Left renal cortex interstitium (tissue), 4 donors: ENCODE measurements at regions not wholly inside any gene's neighbourhood (a gene's known extent, or its start where the extent isn't known, plus 50 kb on each side); places are given as distances from the start of the nearest gene placed in this dataset.
A peak's percentile ranks its signal among the peaks of the same experiment; 100 is the strongest.
"Not testable (repeated sequence)": the region's sequence is repeated elsewhere in the genome, so short reads cannot be mapped to it uniquely, and the experiment has no call there.

Source experiments
- DNase-seq, 4 donors: peaks; one replicate each; pipeline ENCODE4 v3.0.0-alpha.2; 2013; ENCODE audit warnings: low read depth in 4 of 4, low spot score in 2 of 4, missing footprints in 1 of 4

DNA sequence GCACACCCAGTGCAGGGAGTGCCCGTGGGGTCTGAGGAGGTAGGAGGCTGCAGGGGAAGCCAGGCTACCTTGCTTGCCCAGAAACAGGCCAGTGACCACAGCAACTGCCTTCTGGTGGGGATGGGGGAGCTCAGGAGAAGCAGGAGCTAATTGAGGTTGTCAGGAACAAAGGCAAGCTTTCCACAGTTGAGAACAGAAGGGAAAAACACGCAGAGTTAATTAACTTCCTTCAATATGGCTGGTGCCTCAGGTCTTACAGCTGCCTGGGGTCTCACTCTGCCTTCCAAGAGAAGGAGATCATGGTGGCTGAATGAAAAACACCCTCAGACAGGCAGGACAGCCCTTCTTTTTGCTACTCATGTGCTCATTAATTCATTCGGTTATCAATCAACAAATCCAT lies 127.9 kb upstream of the SYT13 start:
- no peak for DNase-seq

DNA sequence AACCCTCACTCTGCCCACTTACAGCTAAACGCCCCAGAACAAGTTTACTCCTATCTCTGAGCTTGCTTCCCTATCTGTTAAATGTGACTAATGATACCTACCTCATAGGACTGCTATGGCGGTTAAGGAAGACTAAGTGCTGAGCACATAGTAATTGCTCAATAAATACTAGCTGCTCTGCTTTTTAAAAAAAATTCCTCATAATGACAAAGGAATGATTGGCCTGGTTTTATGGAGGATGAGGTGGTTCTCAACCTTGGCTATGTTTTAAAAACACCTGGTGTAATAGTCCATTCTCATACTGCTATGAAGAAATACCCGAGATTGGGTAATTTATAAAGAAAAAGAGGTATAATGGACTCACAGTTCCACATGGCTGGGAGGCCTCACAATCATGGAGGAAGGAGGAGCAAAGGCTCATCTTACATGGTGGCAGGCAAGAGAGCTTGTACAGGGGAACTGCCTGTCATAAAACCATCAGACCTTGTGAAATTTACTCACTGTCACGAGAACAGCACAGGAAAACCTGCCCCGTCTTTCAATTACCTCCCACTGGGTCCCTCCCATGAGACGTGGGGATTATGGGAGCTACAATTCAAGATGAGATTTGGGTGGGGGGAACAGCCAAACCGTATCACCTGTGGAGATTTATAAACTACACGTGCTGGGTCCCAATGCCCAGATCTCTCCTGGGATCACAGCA lies 127.2 kb upstream of the SYT13 start:
- peak in 1 of 4 donors; percentile 32 for DNase-seq

DNA sequence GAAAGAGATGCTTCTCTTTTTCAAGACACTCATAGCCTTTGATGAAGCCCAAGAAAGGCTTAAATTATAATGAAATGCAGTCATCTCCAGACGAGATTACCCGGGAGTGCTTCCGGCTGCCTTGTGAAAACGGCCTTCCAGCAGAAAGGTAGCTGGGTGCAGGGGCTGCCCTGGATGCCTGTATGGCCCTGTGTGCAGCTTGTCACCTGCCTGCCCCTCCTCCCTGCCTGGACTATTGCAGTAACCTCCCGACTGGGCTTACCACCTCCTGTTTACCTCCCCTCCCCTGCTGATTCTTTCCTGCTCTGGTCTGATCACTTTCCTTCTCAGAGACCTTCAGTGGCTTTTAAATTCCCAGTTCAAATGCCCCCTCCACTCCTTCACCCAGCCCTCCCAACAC lies 126.4 kb upstream of the SYT13 start:
- DNase-seq, result no peak

DNA sequence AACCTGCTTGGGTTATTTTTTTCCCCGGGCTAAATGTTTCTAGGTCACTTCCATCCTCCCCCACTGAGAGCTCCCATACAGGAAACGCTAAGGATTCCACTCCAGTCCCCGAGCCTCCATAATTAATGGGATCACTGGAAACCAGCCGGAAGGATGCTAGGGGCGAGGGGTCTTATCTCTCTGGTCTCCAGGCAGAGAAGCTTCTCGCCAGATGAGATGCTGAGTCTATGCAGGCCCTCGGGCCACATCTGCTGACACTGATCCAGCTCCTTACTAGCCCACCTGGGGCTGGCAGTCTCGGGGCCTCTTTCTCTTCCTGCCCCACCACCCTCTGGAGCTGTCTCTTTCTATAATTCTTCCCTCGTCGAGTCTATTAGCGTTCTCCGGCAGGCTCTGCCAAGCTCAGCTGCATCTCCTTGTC lies 125.9 kb upstream of the SYT13 start:
- DNase-seq, result peak in 1 of 4 donors; percentile 25

DNA sequence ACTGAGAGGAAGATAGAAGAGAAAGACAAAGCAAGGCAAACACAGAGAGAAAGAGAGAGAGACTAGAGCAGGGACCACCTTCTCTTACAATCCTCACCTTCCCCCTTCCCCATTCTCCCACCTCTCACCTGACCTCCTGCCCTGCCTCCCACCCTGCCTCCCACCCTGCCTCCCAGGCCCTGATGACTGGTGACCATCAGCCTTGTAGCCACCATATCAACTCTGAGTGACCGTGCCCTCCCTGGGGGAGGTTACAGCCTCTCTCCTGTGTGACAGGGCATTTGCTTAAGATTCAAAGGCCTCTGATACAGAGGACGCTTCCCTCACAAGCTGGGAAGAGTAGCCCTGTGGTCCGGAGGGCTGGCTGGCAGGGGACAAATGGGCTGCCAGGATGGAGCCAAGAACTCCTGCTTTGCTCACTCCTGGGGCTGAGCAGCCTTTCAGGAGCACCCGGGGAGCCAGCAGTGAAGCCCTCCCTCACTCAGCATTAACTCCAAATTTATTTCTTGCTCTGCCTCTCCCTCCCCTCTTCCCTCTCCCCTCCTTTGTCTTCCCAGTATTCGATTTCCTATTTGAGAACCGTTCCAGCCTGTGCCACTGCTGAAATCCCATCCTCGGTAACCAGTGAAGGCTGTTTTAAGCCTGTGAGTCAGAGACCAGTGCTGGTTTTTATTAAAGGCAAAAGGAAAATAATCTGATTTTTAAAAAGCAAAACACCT lies 125.2 kb upstream of the SYT13 start:
- DNase-seq, result peak in 1 of 4 donors; percentile 16

- no peak for DNase-seq
Observed at GRCh38 chr11:45410391-45411227, 124.5 kb upstream of the SYT13 start.

DNA sequence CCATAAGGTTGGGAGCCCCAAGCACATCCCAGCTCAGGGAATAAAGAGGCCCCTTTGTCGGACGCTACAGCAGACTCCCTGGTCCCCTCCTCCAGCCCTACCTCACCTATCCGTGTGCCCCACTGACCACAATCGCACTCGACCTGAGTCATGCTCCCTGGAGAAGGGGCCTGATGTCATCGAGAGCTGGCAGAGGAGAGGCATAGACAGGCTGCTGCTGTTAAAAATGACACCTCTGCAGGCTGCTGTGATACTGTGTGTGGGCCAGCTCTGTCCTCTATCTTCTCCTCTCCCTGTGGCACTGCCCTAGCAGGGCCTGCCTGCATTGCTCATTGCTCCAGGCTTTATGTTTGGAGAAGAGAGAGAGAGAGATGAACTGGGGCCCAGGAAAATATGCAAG lies 123.4 kb upstream of the SYT13 start:
- no peak for DNase-seq

GRCh38 chr11:45407226-45407625 lies 121.1 kb upstream of the SYT13 start:
- no peak for DNase-seq

DNA sequence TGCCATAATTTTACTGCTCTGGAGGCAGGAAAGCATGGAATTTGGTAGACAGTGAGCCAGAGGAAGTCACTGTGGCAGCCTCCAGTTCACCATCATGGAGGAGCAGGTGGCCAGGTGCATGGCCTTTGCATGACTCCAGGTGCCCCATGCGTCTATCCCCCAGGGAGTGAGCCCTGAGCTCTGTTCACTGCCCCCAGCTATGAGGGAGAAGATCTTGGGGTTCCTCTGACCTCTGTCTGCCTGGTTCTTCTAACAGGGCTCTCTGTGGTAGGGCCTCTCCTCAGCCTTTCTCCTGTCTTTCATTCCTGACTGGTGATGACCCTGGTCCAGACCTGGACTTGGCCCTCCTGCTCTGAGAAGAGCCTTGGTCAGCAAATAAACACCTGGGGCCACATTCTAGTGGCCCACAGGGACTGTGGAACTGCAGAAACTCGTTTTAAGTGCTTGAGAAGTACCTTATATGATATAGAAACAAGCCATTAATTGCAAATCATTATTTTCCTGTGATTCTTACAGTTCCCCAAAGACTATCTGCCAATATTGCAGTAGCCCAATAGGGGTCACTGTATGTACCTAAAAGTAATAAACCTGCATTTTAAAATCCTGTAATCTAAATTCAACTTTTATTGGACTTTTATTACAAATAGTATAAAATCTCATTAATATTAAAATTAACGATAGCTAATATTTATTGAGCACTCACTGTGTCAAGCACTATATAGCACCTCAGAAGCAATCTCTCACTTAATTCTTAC lies 120.0 kb upstream of the SYT13 start:
- DNase-seq, result no peak

GRCh38 chr11:45403521-45403920 lies 117.4 kb upstream of the SYT13 start:
- not testable (repeated sequence) for DNase-seq

GRCh38 chr11:45402049-45402630 lies 116.0 kb upstream of the SYT13 start:
- no peak for DNase-seq

GRCh38 chr11:45400591-45400990 lies 114.5 kb upstream of the SYT13 start:
- DNase-seq, result no peak

DNA sequence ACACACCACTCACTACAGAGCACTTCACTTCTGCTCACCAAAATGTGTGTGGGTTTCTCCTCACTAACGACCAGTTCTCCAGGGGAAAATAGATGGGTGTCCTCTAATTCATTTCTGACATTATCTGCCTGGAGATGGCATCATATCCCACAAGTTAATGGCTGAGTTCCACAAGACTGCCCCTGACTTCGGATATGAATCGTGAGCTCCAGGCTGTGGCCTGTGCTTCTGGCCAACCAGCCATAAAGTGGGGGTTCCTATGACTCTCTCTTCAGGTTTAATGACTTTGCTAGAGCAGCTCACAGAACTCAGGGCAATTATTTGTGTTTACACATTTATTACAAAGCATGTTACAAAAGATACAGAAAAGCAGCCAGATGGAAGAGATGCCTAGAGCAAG lies 113.0 kb upstream of the SYT13 start:
- DNase-seq, result no peak

DNA sequence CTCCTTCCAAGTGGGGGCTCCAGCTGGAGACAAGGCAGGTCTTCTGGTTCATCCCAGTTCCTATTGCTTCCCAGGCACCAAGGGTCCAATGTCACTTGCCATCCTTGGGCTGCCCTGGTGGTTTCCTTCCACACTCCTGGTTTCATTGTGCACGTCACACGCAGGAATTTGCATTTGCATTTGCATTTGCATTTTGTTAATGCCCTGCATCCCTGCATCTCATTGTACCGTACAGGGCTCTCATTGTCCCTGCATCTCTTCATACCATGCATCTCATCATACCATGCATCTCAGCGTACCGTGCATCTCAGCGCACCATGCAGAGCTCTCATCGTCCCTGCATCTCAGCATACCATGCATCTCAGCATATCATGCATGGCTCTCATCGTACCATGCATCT lies 112.2 kb upstream of the SYT13 start:
- no peak for DNase-seq

- DNase-seq, result no peak
Observed at GRCh38 chr11:45396394-45396793, 110.3 kb upstream of the SYT13 start.

DNA sequence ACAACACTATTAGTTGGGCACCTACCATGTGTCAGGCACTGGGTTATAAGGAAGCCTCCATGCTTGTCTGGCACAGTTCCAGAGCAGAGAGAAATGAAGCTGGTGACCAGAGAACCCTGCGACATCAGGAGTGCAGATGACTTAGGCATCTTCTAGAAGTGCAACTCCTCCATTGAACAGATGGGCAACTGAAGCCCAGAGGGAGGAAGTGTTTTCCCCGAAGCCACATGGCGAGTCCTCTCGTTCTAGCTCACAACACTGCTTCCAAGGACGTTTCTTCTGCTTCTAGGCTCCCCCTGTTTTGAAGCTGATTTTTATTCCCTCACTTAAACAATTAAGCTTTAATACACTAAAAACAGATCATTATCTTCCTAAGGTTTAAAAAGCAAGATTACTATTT lies 109.8 kb upstream of the SYT13 start:
- no peak for DNase-seq

DNA sequence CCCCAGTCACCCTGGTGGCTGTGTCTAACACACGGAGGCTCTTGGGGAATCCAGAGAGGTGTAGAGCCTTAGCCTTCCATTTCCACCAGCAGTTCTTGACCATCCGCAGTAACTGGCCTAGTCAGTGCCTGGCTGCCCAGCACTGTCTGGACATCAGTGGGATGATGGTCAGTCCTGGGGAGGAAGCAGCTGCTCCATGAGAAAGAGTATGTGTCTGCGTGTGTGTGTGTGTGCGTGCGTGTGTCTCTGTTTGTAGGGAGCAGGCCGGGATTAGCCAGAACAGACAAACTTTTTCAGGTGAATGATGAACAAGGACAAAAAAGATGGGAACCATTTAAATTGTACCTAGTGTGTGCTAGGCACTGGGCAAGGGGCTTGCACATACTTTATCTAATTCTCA lies 109.3 kb upstream of the SYT13 start:
- DNase-seq, result no peak

DNA sequence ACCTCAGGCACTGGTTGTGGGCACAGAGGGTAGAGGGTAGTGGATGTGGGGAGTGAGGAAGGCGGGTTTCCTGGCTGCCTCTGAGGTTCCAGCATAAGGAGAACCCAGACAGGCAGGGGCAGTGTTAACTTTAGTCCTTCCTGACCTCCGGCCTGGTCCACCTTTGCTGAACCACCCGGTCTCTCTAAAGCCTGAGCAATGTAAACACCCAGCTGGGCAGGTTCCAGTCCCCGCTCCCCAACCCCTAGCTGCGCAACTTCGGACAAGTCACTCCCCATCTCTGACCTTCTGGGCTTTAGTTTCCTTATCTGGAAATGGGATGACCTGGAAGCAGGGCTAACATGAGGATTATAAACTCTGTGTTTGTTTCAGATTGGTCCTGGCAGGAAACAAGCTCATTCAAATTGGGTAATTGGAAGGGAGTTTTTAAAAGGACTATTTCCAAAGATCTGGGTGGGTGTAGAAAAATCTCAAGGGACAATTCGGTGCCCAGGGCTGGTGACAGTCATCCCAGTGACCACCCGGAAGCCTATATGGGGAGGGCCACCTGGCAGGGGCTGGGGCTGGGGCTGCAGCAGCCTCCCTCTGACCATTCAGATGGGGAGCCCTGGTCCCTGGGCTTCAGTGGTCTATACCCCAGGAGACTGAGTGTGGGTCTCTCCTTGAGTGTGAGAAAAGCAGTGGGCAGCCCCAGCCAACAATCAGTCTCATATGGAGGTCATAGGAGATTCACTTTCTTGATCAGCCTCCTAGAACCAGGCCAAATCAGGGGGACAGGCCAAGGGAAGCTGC lies 108.3 kb upstream of the SYT13 start:
- no peak for DNase-seq

- no peak for DNase-seq
Observed at GRCh38 chr11:45393826-45394225, 107.7 kb upstream of the SYT13 start.

DNA sequence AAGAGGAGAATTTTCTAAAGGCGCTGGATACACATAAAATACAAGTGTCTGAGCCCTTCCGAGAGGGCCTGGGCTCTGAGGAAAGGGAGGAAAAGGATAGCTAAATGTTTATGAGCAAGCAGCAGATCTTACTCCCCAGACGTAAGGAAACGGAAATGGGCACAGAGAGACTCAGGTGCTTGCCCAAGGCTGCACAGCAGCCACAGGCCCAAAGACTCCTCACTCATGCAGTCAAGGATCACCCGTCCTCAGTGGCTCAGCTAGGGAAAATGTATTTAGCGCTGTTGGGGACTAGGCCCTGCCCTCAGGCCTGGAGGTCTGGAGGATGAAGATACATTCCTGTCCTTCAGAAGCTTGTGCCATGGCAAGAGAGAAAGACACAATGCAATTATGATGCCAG lies 107.2 kb upstream of the SYT13 start:
- DNase-seq, result no peak
